Astrocyte (in vitro differentiated cells and primary cell): ENCODE measurements at regions not wholly inside any gene's neighbourhood (a gene's known extent, or its start where the extent isn't known, plus 50 kb on each side); places are given as distances from the start of the nearest gene placed in this dataset.

ENCODE experiments used
- CTCF ChIP-seq: IDR thresholded peaks from 2 replicates; pipeline ENCODE4 v1.5.1; 2011; ENCODE audit warnings: low read depth, mild to moderate bottlenecking, inconsistent platforms, low read length, moderate library complexity; ENCODE audit not compliant: insufficient read depth
- EZH2 ChIP-seq: IDR thresholded peaks from 2 replicates; pipeline ENCODE4 v1.6.1; 2012; ENCODE audit warnings: mild to moderate bottlenecking, low read length, inconsistent platforms; ENCODE audit not compliant: insufficient read depth

- TF ChIP-seq CTCF (no peak), EZH2 (no peak)
Measured at GRCh38 chr3:187963677-187964385, 190.1 kb upstream of the LPP start.
